HFF-Myc (cell line): ENCODE measurements at regions not wholly inside any gene's neighbourhood (a gene's known extent, or its start where the extent isn't known, plus 50 kb on each side); places are given as distances from the start of the nearest gene placed in this dataset.

Experiments used
- DNase-seq: peaks from one replicate; pipeline ENCODE4 v3.0.0-alpha.2; 2011; ENCODE audit warnings: low read depth; ENCODE audit errors: extremely low read depth
- H3K4me3 ChIP-seq: replicated peaks from 2 replicates; pipeline ENCODE4 v1.5.1; 2011; ENCODE audit warnings: low read depth, mild to moderate bottlenecking, control low read depth, low read length
- TF ChIP-seq, protein P1 (sequence below): IDR thresholded peaks from 2 replicates; pipeline ENCODE4 v1.5.1; 2012; ENCODE audit warnings: mild to moderate bottlenecking, low read depth, low read length, control low read depth; ENCODE audit errors: missing control alignments

DNA sequence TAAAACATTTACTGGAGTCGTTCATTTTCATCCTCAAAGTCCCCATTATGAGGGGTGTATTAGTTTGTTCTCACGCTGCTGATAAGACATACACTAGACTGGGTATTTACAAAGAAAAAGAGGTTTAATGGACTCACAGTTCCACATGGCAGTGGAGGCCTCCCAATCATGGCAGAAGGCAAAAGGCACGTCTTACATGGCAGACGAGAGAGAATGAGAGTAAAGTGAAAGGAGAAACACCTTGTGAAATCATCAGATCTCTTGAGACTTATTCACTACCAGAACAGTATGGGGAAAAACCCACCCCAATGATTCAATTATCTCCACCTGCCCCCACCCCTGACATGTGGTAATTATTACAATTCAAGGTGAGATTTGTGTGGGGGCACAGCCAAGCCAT lies 830.4 kb upstream of the RGS18 start:
- TF ChIP-seq, protein P1, sequence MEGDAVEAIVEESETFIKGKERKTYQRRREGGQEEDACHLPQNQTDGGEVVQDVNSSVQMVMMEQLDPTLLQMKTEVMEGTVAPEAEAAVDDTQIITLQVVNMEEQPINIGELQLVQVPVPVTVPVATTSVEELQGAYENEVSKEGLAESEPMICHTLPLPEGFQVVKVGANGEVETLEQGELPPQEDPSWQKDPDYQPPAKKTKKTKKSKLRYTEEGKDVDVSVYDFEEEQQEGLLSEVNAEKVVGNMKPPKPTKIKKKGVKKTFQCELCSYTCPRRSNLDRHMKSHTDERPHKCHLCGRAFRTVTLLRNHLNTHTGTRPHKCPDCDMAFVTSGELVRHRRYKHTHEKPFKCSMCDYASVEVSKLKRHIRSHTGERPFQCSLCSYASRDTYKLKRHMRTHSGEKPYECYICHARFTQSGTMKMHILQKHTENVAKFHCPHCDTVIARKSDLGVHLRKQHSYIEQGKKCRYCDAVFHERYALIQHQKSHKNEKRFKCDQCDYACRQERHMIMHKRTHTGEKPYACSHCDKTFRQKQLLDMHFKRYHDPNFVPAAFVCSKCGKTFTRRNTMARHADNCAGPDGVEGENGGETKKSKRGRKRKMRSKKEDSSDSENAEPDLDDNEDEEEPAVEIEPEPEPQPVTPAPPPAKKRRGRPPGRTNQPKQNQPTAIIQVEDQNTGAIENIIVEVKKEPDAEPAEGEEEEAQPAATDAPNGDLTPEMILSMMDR = no peak
- DNase-seq = no peak
- H3K4me3 ChIP-seq = no peak overlapping the region

DNA sequence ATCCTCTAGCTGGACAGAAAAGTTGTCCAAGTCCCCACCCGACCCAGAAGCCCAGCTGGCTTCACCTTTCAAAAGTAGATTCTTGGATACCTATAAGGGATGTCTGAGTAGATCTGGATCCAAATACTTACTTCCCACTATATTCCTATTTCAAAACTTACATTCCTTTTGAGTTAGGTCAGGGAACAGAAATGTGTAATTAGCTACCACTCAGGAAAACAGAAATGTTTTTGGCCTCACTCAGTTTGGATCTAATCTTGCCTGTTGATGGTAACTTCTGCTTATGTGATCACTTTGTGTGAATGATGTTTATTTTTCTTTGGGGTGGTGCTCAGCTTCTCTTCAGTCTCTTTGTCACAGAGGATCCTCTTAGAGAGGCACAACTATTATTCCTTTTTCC lies 814.4 kb upstream of the RGS18 start:
- H3K4me3 ChIP-seq = no peak overlapping the region
- TF ChIP-seq, protein P1 = no peak
- DNase-seq = no peak

DNA sequence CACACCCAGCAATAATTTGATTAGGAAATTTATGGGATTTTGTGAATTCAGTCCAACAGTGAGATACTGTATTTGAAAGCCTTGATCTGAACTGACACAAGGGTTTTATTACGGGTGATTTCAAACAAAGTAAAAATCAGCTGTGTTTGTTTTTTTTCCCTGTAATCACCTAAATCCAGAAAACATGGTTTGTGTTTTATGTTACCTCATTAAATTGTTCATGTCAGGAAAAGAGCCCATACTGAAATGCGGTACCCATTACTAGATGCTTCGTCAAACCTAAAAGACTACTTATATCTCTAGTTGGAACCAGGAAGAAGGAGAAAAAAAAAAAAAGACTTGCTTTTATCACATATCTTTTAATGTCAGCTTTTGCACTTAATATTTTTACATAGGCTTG lies 811.9 kb upstream of the RGS18 start:
- DNase-seq = no peak
- no peak overlapping the region for H3K4me3 ChIP-seq
- TF ChIP-seq, protein P1 = no peak

DNA sequence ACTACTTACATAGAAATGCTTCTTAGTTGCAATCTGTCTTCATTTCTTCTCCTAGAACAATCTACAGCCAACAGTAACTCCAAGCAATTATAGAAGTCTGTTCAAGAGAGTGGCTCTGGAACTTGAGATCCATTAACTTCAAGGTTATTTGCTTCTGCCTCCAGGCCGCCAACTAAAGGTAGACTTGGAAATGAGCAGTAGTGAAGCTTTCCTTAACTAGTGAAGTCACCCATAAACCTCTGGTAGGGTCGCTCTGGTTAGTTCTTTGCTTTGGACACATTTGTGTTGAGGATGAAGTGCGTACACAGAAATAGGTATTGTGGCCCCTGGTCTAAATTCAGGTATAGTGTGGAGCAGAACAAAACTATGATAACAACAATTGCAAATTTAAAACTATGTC lies 809.9 kb upstream of the RGS18 start:
- no peak for DNase-seq
- no peak overlapping the region for H3K4me3 ChIP-seq
- TF ChIP-seq, protein P1 = no peak

DNA sequence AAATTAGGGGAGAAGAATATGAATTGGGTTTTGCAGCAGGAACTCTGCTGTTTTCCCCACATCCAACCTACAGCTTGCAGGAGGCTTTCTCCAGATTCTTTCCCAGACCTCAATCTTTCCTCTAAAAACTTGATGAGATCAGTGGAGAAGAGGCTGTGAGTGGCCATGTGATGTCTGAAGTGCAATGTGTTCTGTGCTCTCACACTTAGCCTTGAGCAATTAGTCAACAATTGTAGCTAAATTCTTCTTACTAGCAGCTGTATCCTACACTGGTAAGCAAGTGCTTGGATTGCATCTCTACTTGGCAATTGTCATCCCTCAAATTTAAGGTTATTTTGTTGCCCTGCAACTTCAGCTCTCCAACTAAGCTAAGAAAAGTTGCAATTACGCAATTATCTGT lies 807.3 kb upstream of the RGS18 start:
- H3K4me3 ChIP-seq = no peak overlapping the region
- no peak for DNase-seq
- TF ChIP-seq, protein P1 = no peak

DNA sequence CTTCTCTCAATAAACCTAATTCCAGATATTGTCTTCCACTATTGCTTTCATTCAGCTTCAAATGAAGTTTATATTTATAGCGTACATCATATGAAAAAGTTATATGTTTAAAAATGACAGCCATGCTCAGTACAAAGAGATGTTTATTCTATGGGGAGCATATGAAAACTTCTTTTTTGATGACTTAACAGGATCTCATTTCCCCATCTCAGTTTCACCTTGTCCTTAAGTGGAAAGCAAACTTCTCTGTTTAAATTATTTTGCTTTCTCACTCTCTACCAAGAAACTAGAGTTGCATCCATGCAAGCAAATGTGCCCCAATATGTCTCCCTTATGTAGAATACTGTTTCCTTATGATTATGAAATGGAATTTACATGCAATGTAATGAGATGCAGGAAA lies 799.5 kb upstream of the RGS18 start:
- H3K4me3 ChIP-seq = no peak overlapping the region
- no peak for DNase-seq
- TF ChIP-seq, protein P1 = no peak

DNA sequence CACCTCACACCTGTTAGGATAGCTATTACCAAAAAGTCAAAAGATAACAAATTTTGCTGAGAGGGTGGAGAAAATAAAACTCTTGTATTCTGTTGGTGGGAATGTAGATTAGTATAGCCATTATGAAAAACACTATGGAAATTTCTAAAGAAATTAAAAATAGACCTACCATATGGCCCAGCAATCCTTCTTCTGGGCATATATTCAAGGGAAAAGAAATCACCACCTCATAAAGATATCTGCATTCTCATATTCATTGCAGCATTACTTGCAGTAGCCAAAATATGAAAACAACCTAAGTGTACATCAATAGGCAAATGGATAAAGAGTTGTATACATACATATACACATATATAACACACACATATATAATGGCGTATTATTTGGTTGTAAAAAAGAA lies 791.6 kb upstream of the RGS18 start:
- TF ChIP-seq, protein P1 = no peak
- DNase-seq = no peak
- no peak overlapping the region for H3K4me3 ChIP-seq
